OCI-LY7 (cell line): ENCODE measurements at regions not wholly inside any gene's neighbourhood (a gene's known extent, or its start where the extent isn't known, plus 50 kb on each side); places are given as distances from the start of the nearest gene placed in this dataset.

Experiments used
- CTCF ChIP-seq: fragments of 200-600 bp; sonication (generic); conservative IDR thresholded peaks from 2 replicates; pipeline ENCODE4 v1.5.1; 2014; ENCODE audit warnings: mild to moderate bottlenecking, antibody characterized with exemption, low read length, moderate library complexity, mixed read lengths
- EZH2phosphoT487 ChIP-seq: fragments of 200-600 bp; sonication (generic); IDR thresholded peaks from 2 replicates; pipeline ENCODE4 v1.6.1; 2018; ENCODE audit warnings: low read depth, borderline replicate concordance, mild to moderate bottlenecking, mixed run types, antibody characterized with exemption, low read length, moderate library complexity, mixed read lengths

GRCh38 chr2:71997843-71998242 is 149.8 kb downstream of the CYP26B1 start:
- TF ChIP-seq CTCF = no peak
- TF ChIP-seq EZH2phosphoT487 = no peak
